OCI-LY7 (cell line): ENCODE measurements at regions not wholly inside any gene's neighbourhood (a gene's known extent, or its start where the extent isn't known, plus 50 kb on each side); places are given as distances from the start of the nearest gene placed in this dataset.
"Not testable (repeated sequence)": the region's sequence is repeated elsewhere in the genome, so short reads cannot be mapped to it uniquely, and the experiment has no call there.

Experiments used
- BruUV-seq: library from RNA; stranded (reverse); fragments of 400-500 nt; replicated peaks from 2 replicates; lab custom pipeline; 2021; lab: Mats Ljungman, UMichigan
- CTCF ChIA-PET: fragments of 300-600 bp; sonication (Branson Sonifier 250); formaldehyde crosslinking; loops from one replicate; lab custom pipeline; 2022; ENCODE audit warnings: antibody characterized with exemption; ENCODE audit not compliant: unreplicated experiment; lab: Charles Lee
- POLR2A ChIA-PET: fragments of 300-600 bp; sonication (Branson Sonifier 250); formaldehyde crosslinking; loops from one replicate; lab custom pipeline; 2022; ENCODE audit warnings: antibody characterized with exemption; lab: Charles Lee
- DNase-seq: peaks from one replicate; pipeline ENCODE4 v3.0.0-alpha.2; 2015; ENCODE audit warnings: low spot score
- H2AFZ ChIP-seq: fragments of 200-600 bp; sonication (generic), shearing (Covaris generic); 2 replicates; pipeline ENCODE4 v1.6.1; 2014; ENCODE audit warnings: mild to moderate bottlenecking, antibody characterized with exemption, low read length, moderate library complexity
- H3K27ac ChIP-seq: fragments of 200-600 bp; sonication (generic); 2 replicates; pipeline ENCODE4 v1.5.1; 2014; ENCODE audit warnings: mixed run types, low read depth, mild to moderate bottlenecking, moderate library complexity, low read length, inconsistent platforms; ENCODE audit not compliant: poor library complexity, severe bottlenecking
- H3K36me3 ChIP-seq: fragments of 200-600 bp; sonication (generic); 2 replicates; pipeline ENCODE4 v1.6.1; 2014; ENCODE audit warnings: mild to moderate bottlenecking, antibody characterized with exemption, low read length, moderate library complexity, mixed read lengths; ENCODE audit not compliant: insufficient read depth
- H3K4me1 ChIP-seq: fragments of 200-600 bp; sonication (generic); 2 replicates; pipeline ENCODE4 v1.5.1; 2014; ENCODE audit warnings: mild to moderate bottlenecking, low read length; ENCODE audit not compliant: insufficient read depth, poor library complexity, severe bottlenecking
- H3K4me2 ChIP-seq: fragments of 200-600 bp; sonication (generic); 2 replicates; pipeline ENCODE4 v1.6.1; 2014; ENCODE audit warnings: mild to moderate bottlenecking, low read length
- H3K4me3 ChIP-seq: fragments of 200-600 bp; sonication (generic); 2 replicates; pipeline ENCODE4 v1.5.1; 2014; ENCODE audit warnings: mild to moderate bottlenecking, low read depth, low read length; ENCODE audit not compliant: poor library complexity, severe bottlenecking
- H3K79me2 ChIP-seq: fragments of 200-600 bp; sonication (generic); 2 replicates; pipeline ENCODE4 v1.6.1; 2016; ENCODE audit warnings: low read depth, mild to moderate bottlenecking, low read length, moderate library complexity, mixed read lengths; ENCODE audit not compliant: insufficient read depth
- H3K9me2 ChIP-seq: fragments of 200-600 bp; sonication (generic); 2 replicates; pipeline ENCODE4 v1.6.1; 2016; ENCODE audit warnings: mild to moderate bottlenecking, low read length, mixed read lengths; ENCODE audit not compliant: insufficient read depth
- H3K9me3 ChIP-seq: fragments of 200-600 bp; sonication (generic); 2 replicates; pipeline ENCODE4 v1.6.1; 2014; ENCODE audit warnings: mild to moderate bottlenecking, mixed run types, low read length, mixed read lengths
- H4K20me1 ChIP-seq: fragments of 200-600 bp; sonication (generic); 2 replicates; pipeline ENCODE4 v1.6.1; 2014; ENCODE audit warnings: mild to moderate bottlenecking, antibody characterized with exemption, low read length, moderate library complexity, mixed read lengths; ENCODE audit not compliant: insufficient read depth
- CTCF ChIP-seq: fragments of 200-600 bp; sonication (generic); conservative IDR thresholded peaks from 2 replicates; pipeline ENCODE4 v1.5.1; 2014; ENCODE audit warnings: mild to moderate bottlenecking, antibody characterized with exemption, low read length, moderate library complexity, mixed read lengths
- EZH2phosphoT487 ChIP-seq: fragments of 200-600 bp; sonication (generic); IDR thresholded peaks from 2 replicates; pipeline ENCODE4 v1.6.1; 2018; ENCODE audit warnings: low read depth, borderline replicate concordance, mild to moderate bottlenecking, mixed run types, antibody characterized with exemption, low read length, moderate library complexity, mixed read lengths
- intact Hi-C: fragments of 100-400 bp; cut with micrococcal nuclease; formaldehyde crosslinking; loops from one replicate; pipeline ENCODE4 v1.10.0; 2022; ENCODE audit not compliant: unreplicated experiment

DNA sequence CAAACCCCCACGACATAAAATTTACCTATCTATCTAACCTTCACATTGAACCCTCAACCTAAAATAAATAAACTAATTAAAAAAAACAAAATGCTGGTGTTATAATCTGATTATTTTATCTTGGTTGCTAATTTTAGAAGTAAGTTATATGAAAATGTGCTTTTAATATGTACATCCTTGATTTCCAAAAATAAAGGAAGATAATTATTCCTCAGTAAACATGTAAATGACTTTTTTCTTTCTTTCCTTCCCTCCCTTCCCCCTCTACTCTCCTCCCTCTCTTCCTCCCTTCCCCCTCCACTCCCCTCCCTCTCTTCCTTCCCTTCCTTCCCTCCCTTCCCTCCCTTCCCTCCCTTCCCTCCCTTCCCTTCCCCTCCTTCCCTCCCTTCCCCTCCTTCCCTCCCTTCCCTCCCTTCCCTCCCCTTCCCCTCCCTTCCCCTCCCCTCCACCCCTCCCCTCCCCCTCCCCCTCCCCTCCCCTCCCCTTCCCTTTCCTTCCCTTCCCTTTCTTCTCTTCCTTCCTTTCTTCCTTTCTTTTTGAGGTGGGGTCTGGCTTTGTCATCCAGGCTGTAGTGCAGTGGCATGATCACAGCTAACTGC lies 180.0 kb upstream of the GIMD1 start:
- H4K20me1 ChIP-seq, result no peaks in the 10 kb centered on the region
- H3K4me1 ChIP-seq, result no peaks in the 10 kb centered on the region
- DNase-seq, result no peak
- intact Hi-C loops, result no loop called here
- no peaks in the 10 kb centered on the region for H3K79me2 ChIP-seq
- H3K4me2 ChIP-seq, result no peak overlapping the region
- no peaks in the 10 kb centered on the region for H3K9me3 ChIP-seq
- CTCF ChIA-PET, result no interaction called here
- BruUV-seq, result no TSS peak
- H3K4me3 ChIP-seq, result no peak overlapping the region
- no peak for TF ChIP-seq EZH2phosphoT487
- no peak for TF ChIP-seq CTCF
- no peak overlapping the region for H2AFZ ChIP-seq
- no peak overlapping the region for H3K27ac ChIP-seq
- no peaks in the 10 kb centered on the region for H3K36me3 ChIP-seq
- H3K9me2 ChIP-seq, result no peaks in the 10 kb centered on the region
- POLR2A ChIA-PET, result no interaction called here

DNA sequence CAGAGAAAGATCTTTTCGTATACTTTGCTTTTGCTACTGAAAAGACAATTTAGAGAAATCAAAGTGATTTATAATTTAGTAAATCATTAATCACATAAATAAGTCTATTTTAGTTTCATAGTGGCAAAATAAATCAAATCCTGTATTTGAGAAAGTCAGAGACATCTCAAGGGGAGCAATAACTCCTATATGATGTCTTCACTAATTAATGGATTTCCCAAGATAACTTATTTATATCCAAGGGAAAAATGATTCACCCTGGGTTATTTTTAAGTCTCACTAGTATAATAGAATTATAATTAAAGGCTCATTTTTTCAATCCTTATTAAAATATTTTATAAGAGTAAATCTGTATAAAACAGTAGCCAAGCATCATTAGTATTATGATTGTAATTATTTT lies 177.8 kb upstream of the GIMD1 start:
- no peaks in the 10 kb centered on the region for H3K4me1 ChIP-seq
- H3K9me2 ChIP-seq, result no peaks in the 10 kb centered on the region
- no peak overlapping the region for H3K4me3 ChIP-seq
- intact Hi-C loops, result no loop called here
- no peak overlapping the region for H2AFZ ChIP-seq
- no peaks in the 10 kb centered on the region for H3K36me3 ChIP-seq
- no peak for DNase-seq
- no peaks in the 10 kb centered on the region for H4K20me1 ChIP-seq
- POLR2A ChIA-PET, result interaction anchor here (0.6 to 0.7 kb wide), 2 partner anchors 81 to 1795 kb away, joined by 3 to 4 read pairs; no protein-coding TSS in a partner anchor
- no peak overlapping the region for H3K4me2 ChIP-seq
- no peak for TF ChIP-seq CTCF
- CTCF ChIA-PET, result no interaction called here
- no peak overlapping the region for H3K27ac ChIP-seq
- BruUV-seq, result no TSS peak
- H3K79me2 ChIP-seq, result no peaks in the 10 kb centered on the region
- no peaks in the 10 kb centered on the region for H3K9me3 ChIP-seq

GRCh38 chr4:106542609-106543008 lies 174.0 kb upstream of the GIMD1 start:
- POLR2A ChIA-PET, H3K79me2 ChIP-seq, BruUV-seq, DNase-seq, CTCF ChIA-PET, H3K36me3 ChIP-seq, H3K27ac ChIP-seq, H3K4me1 ChIP-seq, H3K9me2 ChIP-seq, H3K4me2 ChIP-seq, H4K20me1 ChIP-seq, H3K9me3 ChIP-seq, H2AFZ ChIP-seq, intact Hi-C loops, H3K4me3 ChIP-seq: not testable (repeated sequence)
